ENCODE measurements at regions not wholly inside any gene's neighbourhood (a gene's known extent, or its start where the extent isn't known, plus 50 kb on each side); places are given as distances from the start of the nearest gene placed in this dataset.

DNA sequence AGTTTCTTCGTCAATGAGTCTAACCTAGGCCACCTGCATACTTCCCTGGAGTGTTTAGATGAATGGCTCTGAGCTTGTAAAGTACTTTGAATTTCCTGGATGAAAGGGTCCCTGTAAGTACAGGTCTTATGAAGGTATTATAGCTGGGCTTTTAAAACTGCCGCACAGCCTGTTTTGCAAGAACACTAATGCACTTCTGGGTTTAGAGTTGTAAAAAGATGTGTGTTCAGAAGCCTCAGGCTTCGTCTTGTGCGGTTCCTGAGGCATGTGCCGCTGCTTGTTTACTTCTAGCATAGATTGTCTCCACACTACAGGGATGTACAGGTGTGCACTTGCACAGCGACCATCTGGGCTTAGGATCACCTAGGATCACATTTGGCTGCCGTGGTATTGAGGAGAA lies 324.5 kb downstream of the SOX4 start:
- no peak overlapping the region for H4K8ac ChIP-seq (replicated peaks; ENCODE audit: insufficient read length, low read depth, low read length)
- no peak overlapping the region for H2BK20ac ChIP-seq (ENCODE audit: low read depth, low read length, poor library complexity, severe bottlenecking)
- Mint-ChIP-seq H3K27me3 (ENCODE audit: low read depth) (no peaks in the 10 kb centered on the region), H3K36me3 (ENCODE audit: insufficient read depth in 1 of 3, low read depth in 3 of 3) (peaks cover 15 to 19% (median 16%) of the 10 kb centered on the region in 3 experiments), H3K4me3 (no peak overlapping the region), H3K27ac (peak overlapping the region in 2 of 3 experiments; percentile 19 to 49; a peak in 1 of 7 replicates), H3K4me1 (peaks cover 19 to 33% of the 10 kb centered on the region in 2 experiments), H3K9me3 (no peaks in the 10 kb centered on the region)
- H2AFZ ChIP-seq (ENCODE audit: low read length), result no peak overlapping the region
- H3K4ac ChIP-seq (ENCODE audit: low read depth, low read length), result no peak overlapping the region
- no peak overlapping the region for H4K5ac ChIP-seq (ENCODE audit: insufficient read length, low read depth, low read length)
- H4K91ac ChIP-seq (ENCODE audit: insufficient read length, low read depth, low read length), result no peak overlapping the region
- no peak overlapping the region for H2BK120ac ChIP-seq (ENCODE audit: low read depth, low read length, poor library complexity, severe bottlenecking)
- no peaks in the 10 kb centered on the region for H3K79me1 ChIP-seq (ENCODE audit: insufficient read depth, low read depth, low read length, poor library complexity, severe bottlenecking)
- no peak overlapping the region for H3T11ph ChIP-seq (ENCODE audit: low read length)
- no peaks in the 10 kb centered on the region for H3K9me3 ChIP-seq (ENCODE audit: control insufficient read depth, low read depth, low read length)
- no peak overlapping the region for H2BK15ac ChIP-seq (ENCODE audit: low read depth, low read length)
- WGBS (ENCODE audit: extremely low coverage, insufficient read length, low lambda C conversion rate), result no CpG with 5 or more reads among the region's 7 CpGs
- DNase-seq, result no peak
- no peak overlapping the region for H2BK12ac ChIP-seq (ENCODE audit: insufficient read length, low read depth, low read length)
- no peak overlapping the region for H3K23ac ChIP-seq (ENCODE audit: insufficient read length, low read depth, low read length)
- H3K56ac ChIP-seq (ENCODE audit: insufficient read length, low read depth, low read length), result no peak overlapping the region
- TF ChIP-seq, protein P1, sequence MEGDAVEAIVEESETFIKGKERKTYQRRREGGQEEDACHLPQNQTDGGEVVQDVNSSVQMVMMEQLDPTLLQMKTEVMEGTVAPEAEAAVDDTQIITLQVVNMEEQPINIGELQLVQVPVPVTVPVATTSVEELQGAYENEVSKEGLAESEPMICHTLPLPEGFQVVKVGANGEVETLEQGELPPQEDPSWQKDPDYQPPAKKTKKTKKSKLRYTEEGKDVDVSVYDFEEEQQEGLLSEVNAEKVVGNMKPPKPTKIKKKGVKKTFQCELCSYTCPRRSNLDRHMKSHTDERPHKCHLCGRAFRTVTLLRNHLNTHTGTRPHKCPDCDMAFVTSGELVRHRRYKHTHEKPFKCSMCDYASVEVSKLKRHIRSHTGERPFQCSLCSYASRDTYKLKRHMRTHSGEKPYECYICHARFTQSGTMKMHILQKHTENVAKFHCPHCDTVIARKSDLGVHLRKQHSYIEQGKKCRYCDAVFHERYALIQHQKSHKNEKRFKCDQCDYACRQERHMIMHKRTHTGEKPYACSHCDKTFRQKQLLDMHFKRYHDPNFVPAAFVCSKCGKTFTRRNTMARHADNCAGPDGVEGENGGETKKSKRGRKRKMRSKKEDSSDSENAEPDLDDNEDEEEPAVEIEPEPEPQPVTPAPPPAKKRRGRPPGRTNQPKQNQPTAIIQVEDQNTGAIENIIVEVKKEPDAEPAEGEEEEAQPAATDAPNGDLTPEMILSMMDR (conservative IDR thresholded peaks at IDR 0.05), result no peak
- no peak overlapping the region for H3K27ac ChIP-seq (ENCODE audit: insufficient read length, low read depth, low read length)
- H3K18ac ChIP-seq (ENCODE audit: insufficient read length, low read depth, low read length), result no peak overlapping the region
- H3K9ac ChIP-seq (ENCODE audit: extremely low read depth, insufficient read length, low read length), result no peak overlapping the region
- no peaks in the 10 kb centered on the region for H3K4me1 ChIP-seq (ENCODE audit: insufficient read depth, low read length)
- H3K14ac ChIP-seq (ENCODE audit: insufficient read depth, low read length), result no peak overlapping the region
- no peaks in the 10 kb centered on the region for H4K20me1 ChIP-seq (ENCODE audit: control insufficient read depth, insufficient read depth, insufficient read length)
- H3K79me2 ChIP-seq (ENCODE audit: insufficient read depth, low read length), result peaks cover 5% of the 10 kb centered on the region; the same call in 1 of the 2 replicates
- no peak overlapping the region for H2AK5ac ChIP-seq (ENCODE audit: insufficient read length, low read length)
- H3K4me2 ChIP-seq (ENCODE audit: insufficient read depth, insufficient read length, low read length), result no peak overlapping the region
- H2BK5ac ChIP-seq (ENCODE audit: insufficient read length, low read length), result no peak overlapping the region
- H3K27me3 ChIP-seq (ENCODE audit: insufficient read depth, low read length), result no peaks in the 10 kb centered on the region
- H3K23me2 ChIP-seq (ENCODE audit: insufficient read length, low read depth, low read length, poor library complexity, severe bottlenecking), result no peaks in the 10 kb centered on the region
